Hepatocyte (in vitro differentiated cells): ENCODE measurements at regions not wholly inside any gene's neighbourhood (a gene's known extent, or its start where the extent isn't known, plus 50 kb on each side); places are given as distances from the start of the nearest gene placed in this dataset.

ENCODE experiments used
- DNase-seq: peaks from one replicate; pipeline ENCODE4 v3.0.0-alpha.2; 2016; ENCODE audit warnings: low spot score
- H2AFZ ChIP-seq: fragments of 200-600 bp; sonication (generic); 2 replicates; pipeline ENCODE4 v1.6.0; 2016; ENCODE audit warnings: antibody characterized with exemption, mild to moderate bottlenecking
- H3K27ac ChIP-seq: fragments of 200-600 bp; sonication (generic); 2 replicates; pipeline ENCODE4 v1.5.1; 2016; ENCODE audit warnings: mild to moderate bottlenecking
- H3K27me3 ChIP-seq: fragments of 200-600 bp; sonication (generic); 2 replicates; pipeline ENCODE4 v1.6.1; 2016
- H3K36me3 ChIP-seq: fragments of 200-600 bp; sonication (generic); replicated peaks from 2 replicates; pipeline ENCODE4 v1.5.1; 2016; ENCODE audit warnings: low read depth; ENCODE audit not compliant: insufficient read depth
- H3K4me1 ChIP-seq: fragments of 200-600 bp; sonication (generic); 2 replicates; pipeline ENCODE4 v1.5.1; 2016; ENCODE audit warnings: mild to moderate bottlenecking, moderate library complexity; ENCODE audit not compliant: insufficient read depth
- H3K4me2 ChIP-seq: fragments of 200-600 bp; sonication (generic); 2 replicates; pipeline ENCODE4 v1.6.0; 2016
- H3K4me3 ChIP-seq: fragments of 200-600 bp; sonication (generic); 2 replicates; pipeline ENCODE4 v1.5.1; 2016; ENCODE audit warnings: mild to moderate bottlenecking
- H3K79me2 ChIP-seq: fragments of 200-600 bp; sonication (generic); 2 replicates; pipeline ENCODE4 v1.6.0; 2017; ENCODE audit warnings: mild to moderate bottlenecking
- H3K9me2 ChIP-seq: fragments of 200-600 bp; sonication (generic); replicated peaks from 2 replicates; pipeline ENCODE4 v1.6.0; 2017; ENCODE audit warnings: mild to moderate bottlenecking; ENCODE audit not compliant: insufficient read depth
- H3K9me3 ChIP-seq: fragments of 200-600 bp; sonication (generic); 2 replicates; pipeline ENCODE4 v1.5.1; 2016; ENCODE audit warnings: low read depth, mild to moderate bottlenecking
- H4K20me1 ChIP-seq: fragments of 200-600 bp; sonication (generic); 2 replicates; pipeline ENCODE4 v1.6.0; 2016; ENCODE audit warnings: mild to moderate bottlenecking; ENCODE audit not compliant: insufficient read depth, poor library complexity, severe bottlenecking
- EZH2 ChIP-seq: fragments of 200-600 bp; sonication (generic); IDR thresholded peaks from 2 replicates; pipeline ENCODE4 v1.6.1; 2016; ENCODE audit warnings: antibody characterized with exemption, mild to moderate bottlenecking, borderline replicate concordance
- EZH2phosphoT487 ChIP-seq: fragments of 200-600 bp; sonication (generic); IDR thresholded peaks from one replicate; pipeline ENCODE4 v1.6.1; 2018; ENCODE audit warnings: antibody characterized with exemption, mild to moderate bottlenecking, low read depth, moderate library complexity; ENCODE audit not compliant: unreplicated experiment, severe bottlenecking
- WGBS: methylation state at CpG from one replicate; pipeline ENCODE4 v1.1.6; 2016; ENCODE audit warnings: low lambda C conversion rate; ENCODE audit errors: missing lambda C conversion rate; 5-methylcytosine and 5-hydroxymethylcytosine counted together
- TF ChIP-seq, protein P1 (sequence below): fragments of 200-600 bp; sonication (generic); IDR thresholded peaks from 2 replicates; pipeline ENCODE4 v1.5.1; 2016; ENCODE audit warnings: antibody characterized with exemption, mild to moderate bottlenecking; ENCODE audit not compliant: poor library complexity

DNA sequence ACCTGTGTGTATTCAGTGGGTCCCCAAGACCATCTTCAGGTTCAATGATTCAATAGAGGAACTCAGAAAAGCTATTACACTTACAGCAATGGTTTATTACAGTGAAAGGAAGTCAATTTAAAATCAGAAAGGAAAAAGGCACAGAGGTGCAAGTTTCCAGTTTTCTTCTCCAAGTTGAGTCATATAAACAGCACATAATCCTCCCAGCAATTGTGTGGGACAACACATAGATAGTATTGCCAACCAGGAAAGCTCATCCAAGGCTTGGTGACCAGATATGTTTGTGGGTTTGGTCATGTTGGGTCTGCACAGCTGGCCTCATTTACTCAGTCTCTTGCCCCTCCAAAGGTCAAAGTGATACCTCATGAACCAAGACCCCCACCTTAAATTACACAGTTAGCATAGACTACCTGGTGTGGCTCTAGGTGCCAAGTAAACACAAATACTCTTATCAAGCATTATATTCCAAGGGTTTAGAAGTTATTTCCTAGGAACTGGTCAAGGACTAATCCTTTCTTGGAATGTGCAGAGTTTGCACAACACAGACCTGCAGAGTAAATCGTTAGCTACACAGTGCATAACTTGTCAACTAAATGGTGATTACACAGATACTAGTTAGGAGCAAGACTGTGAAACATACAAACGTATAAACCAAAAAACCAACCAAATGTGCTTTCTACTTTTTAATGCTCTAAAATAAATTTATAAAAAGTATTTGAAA, 777.3 kb downstream of the PCDH18 start:
- Histone ChIP-seq H3K27me3 (no peaks in the 10 kb centered on the region), H3K36me3 (no peaks in the 10 kb centered on the region), H3K79me2 (no peaks in the 10 kb centered on the region), H3K4me2 (no peak overlapping the region), H3K9me2 (no peaks in the 10 kb centered on the region), H2AFZ (no peak overlapping the region), H4K20me1 (no peaks in the 10 kb centered on the region), H3K9me3 (no peaks in the 10 kb centered on the region), H3K4me3 (no peak overlapping the region), H3K27ac (no peak overlapping the region), H3K4me1 (no peaks in the 10 kb centered on the region)
- WGBS: 48% methylated on average over 2 of the region's 2 CpGs
- DNase-seq: no peak
- TF ChIP-seq EZH2phosphoT487: no peak
- TF ChIP-seq, protein P1, sequence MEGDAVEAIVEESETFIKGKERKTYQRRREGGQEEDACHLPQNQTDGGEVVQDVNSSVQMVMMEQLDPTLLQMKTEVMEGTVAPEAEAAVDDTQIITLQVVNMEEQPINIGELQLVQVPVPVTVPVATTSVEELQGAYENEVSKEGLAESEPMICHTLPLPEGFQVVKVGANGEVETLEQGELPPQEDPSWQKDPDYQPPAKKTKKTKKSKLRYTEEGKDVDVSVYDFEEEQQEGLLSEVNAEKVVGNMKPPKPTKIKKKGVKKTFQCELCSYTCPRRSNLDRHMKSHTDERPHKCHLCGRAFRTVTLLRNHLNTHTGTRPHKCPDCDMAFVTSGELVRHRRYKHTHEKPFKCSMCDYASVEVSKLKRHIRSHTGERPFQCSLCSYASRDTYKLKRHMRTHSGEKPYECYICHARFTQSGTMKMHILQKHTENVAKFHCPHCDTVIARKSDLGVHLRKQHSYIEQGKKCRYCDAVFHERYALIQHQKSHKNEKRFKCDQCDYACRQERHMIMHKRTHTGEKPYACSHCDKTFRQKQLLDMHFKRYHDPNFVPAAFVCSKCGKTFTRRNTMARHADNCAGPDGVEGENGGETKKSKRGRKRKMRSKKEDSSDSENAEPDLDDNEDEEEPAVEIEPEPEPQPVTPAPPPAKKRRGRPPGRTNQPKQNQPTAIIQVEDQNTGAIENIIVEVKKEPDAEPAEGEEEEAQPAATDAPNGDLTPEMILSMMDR: no peak
- no peak for TF ChIP-seq EZH2

DNA sequence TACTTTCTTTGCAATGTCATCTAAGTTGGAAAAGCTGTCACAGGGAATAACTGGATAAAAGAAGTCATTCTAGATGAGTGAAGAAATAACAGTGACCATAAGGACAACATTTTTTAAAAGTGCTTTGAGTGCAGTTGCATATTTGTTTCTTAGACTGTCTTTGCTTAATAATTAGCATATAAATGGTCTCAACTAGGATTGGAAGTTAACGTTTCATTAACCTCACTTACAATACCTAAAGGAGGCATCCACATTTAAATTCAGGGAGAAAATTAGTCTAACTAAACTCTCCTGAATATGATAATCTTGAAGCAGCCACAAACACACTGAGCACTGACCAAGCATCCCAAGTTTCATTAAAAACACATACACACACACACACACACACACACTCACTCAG, 780.7 kb downstream of the PCDH18 start:
- H3K4me2 ChIP-seq: no peak overlapping the region

DNA sequence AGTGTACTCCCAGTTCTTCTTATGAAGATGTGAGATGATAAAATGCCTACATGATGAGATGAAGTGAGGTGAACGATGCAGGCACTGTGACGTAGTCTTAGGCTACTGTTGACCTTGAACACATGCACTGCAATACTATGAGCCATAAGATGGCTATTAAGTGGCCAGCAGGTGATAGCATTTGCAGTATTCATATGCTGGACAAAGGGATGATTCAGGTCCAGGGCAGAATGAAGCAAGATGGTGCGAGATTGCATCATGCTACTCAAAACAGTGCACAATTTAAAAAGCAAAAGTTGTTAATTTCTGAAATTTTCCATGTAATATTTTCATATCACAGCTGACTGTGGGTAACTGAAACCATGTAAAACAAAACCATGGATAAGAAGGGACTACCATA, 781.4 kb downstream of the PCDH18 start:
- no peaks in the 10 kb centered on the region for H3K36me3 ChIP-seq
- no peaks in the 10 kb centered on the region for H4K20me1 ChIP-seq
- H3K9me2 ChIP-seq: no peaks in the 10 kb centered on the region
- no peak overlapping the region for H3K4me3 ChIP-seq
- H2AFZ ChIP-seq: no peak overlapping the region
- 89% methylated on average over 3 of the region's 3 CpGs for WGBS
- no peaks in the 10 kb centered on the region for H3K9me3 ChIP-seq
- TF ChIP-seq, protein P1: no peak
- TF ChIP-seq EZH2: no peak
- TF ChIP-seq EZH2phosphoT487: no peak
- DNase-seq: no peak
- no peaks in the 10 kb centered on the region for H3K79me2 ChIP-seq
- no peak overlapping the region for H3K27ac ChIP-seq
- no peaks in the 10 kb centered on the region for H3K27me3 ChIP-seq
- H3K4me1 ChIP-seq: no peaks in the 10 kb centered on the region
- H3K4me2 ChIP-seq: no peak overlapping the region

More for the DNA sequence above, 780.7 kb downstream of the PCDH18 start:
- H4K20me1 ChIP-seq: no peaks in the 10 kb centered on the region
- TF ChIP-seq, protein P1: no peak
- TF ChIP-seq EZH2 (no peak), EZH2phosphoT487 (no peak)
- H3K9me3 ChIP-seq: no peaks in the 10 kb centered on the region
- H3K79me2 ChIP-seq: no peaks in the 10 kb centered on the region
- H3K27ac ChIP-seq: no peak overlapping the region
- no peak overlapping the region for H3K4me3 ChIP-seq
- no peak for DNase-seq
- H3K9me2 ChIP-seq: no peaks in the 10 kb centered on the region
- no peak overlapping the region for H2AFZ ChIP-seq
- H3K36me3 ChIP-seq: no peaks in the 10 kb centered on the region
- no peaks in the 10 kb centered on the region for H3K4me1 ChIP-seq
- 67% methylated on average over 1 of the region's 1 CpG for WGBS
- H3K27me3 ChIP-seq: no peaks in the 10 kb centered on the region

DNA sequence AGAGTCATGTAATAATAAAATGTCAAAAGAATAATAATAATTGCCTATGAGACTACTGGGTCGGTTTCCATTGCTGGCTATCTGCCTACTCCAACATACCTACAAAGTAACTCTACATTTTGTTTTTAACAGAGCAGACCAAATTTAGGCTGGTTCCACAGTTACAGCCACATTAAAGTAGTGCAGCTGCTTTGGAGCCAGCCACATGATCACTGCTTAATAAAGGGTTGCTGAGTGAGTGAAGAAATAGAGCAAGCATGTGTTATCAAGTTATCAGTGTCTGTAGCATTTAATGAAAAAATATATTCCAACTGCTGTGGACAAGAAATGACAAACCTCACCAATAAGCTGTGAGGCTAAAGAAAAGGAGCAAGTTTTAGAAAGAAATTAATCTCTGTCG, 782.3 kb downstream of the PCDH18 start:
- no peaks in the 10 kb centered on the region for H4K20me1 ChIP-seq
- no peaks in the 10 kb centered on the region for H3K4me1 ChIP-seq
- H3K79me2 ChIP-seq: no peaks in the 10 kb centered on the region
- 92% methylated on average over 2 of the region's 2 CpGs for WGBS
- TF ChIP-seq EZH2phosphoT487: no peak
- no peak overlapping the region for H2AFZ ChIP-seq
- H3K4me2 ChIP-seq: no peak overlapping the region
- DNase-seq: no peak
- no peaks in the 10 kb centered on the region for H3K27me3 ChIP-seq
- H3K9me3 ChIP-seq: no peaks in the 10 kb centered on the region
- no peaks in the 10 kb centered on the region for H3K36me3 ChIP-seq
- H3K9me2 ChIP-seq: no peaks in the 10 kb centered on the region
- no peak overlapping the region for H3K27ac ChIP-seq
- H3K4me3 ChIP-seq: no peak overlapping the region
